Mesendoderm (in vitro differentiated cells): ENCODE measurements at regions not wholly inside any gene's neighbourhood (a gene's known extent, or its start where the extent isn't known, plus 50 kb on each side); places are given as distances from the start of the nearest gene placed in this dataset.

Source experiments
- DNase-seq: peaks from one replicate; pipeline ENCODE4 v3.0.0; 2013
- H2AK5ac ChIP-seq: 2 replicates; pipeline ENCODE4 v1.6.1; 2013; ENCODE audit warnings: low read length, inconsistent platforms
- H2BK120ac ChIP-seq: 2 replicates; pipeline ENCODE4 v1.6.1; 2013; ENCODE audit warnings: low read depth, mild to moderate bottlenecking, low read length, moderate library complexity, mixed read lengths
- H2BK15ac ChIP-seq: replicated peaks from 2 replicates; pipeline ENCODE4 v1.6.1; 2013; ENCODE audit warnings: low read depth, mild to moderate bottlenecking, moderate library complexity
- H2BK5ac ChIP-seq: 2 replicates; pipeline ENCODE4 v1.6.1; 2013; ENCODE audit warnings: low read length, inconsistent platforms
- H3K18ac ChIP-seq: 2 replicates; pipeline ENCODE4 v1.6.1; 2013; ENCODE audit warnings: mild to moderate bottlenecking, low read length, mixed read lengths
- H3K23ac ChIP-seq: one replicate; pipeline ENCODE4 v1.6.1; 2013; ENCODE audit warnings: low read length
- H3K27ac ChIP-seq: 2 replicates; pipeline ENCODE4 v1.5.1; 2013; ENCODE audit warnings: low read depth, mild to moderate bottlenecking, inconsistent platforms, low read length, moderate library complexity
- H3K27me3 ChIP-seq: 2 replicates; pipeline ENCODE4 v1.6.1; 2013; ENCODE audit warnings: low read length, control low read depth, mild to moderate bottlenecking, inconsistent platforms; ENCODE audit not compliant: insufficient read depth, poor library complexity
- H3K36me3 ChIP-seq: 2 replicates; pipeline ENCODE4 v1.6.1; 2013; ENCODE audit warnings: low read length, inconsistent platforms; ENCODE audit not compliant: control insufficient read depth, insufficient read depth
- H3K4ac ChIP-seq: one replicate; pipeline ENCODE4 v1.6.1; 2013; ENCODE audit warnings: low read depth, mild to moderate bottlenecking, low read length, moderate library complexity
- H3K4me1 ChIP-seq: 2 replicates; pipeline ENCODE4 v1.6.1; 2013; ENCODE audit warnings: low read depth, low read length, inconsistent platforms; ENCODE audit not compliant: control insufficient read depth
- H3K4me2 ChIP-seq: 2 replicates; pipeline ENCODE4 v1.6.1; 2013; ENCODE audit warnings: low read length
- H3K4me3 ChIP-seq: 2 replicates; pipeline ENCODE4 v1.5.1; 2013; ENCODE audit warnings: mild to moderate bottlenecking, low read length
- H3K56ac ChIP-seq: one replicate; pipeline ENCODE4 v1.6.1; 2013; ENCODE audit warnings: low read length
- H3K79me1 ChIP-seq: 2 replicates; pipeline ENCODE4 v1.6.1; 2013; ENCODE audit warnings: low read length, inconsistent platforms
- H3K79me2 ChIP-seq: 2 replicates; pipeline ENCODE4 v1.6.1; 2013; ENCODE audit warnings: mild to moderate bottlenecking, low read length; ENCODE audit not compliant: control insufficient read depth, insufficient read depth
- H3K9ac ChIP-seq: 2 replicates; pipeline ENCODE4 v1.6.1; 2013; ENCODE audit warnings: low read length, inconsistent platforms
- H4K5ac ChIP-seq: one replicate; pipeline ENCODE4 v1.6.1; 2013; ENCODE audit warnings: low read length
- H4K8ac ChIP-seq: one replicate; pipeline ENCODE4 v1.6.1; 2013; ENCODE audit warnings: low read depth, mild to moderate bottlenecking, control low read depth, low read length, moderate library complexity
- WGBS: extraction: QIAGEN DNeasy Blood & Tissue Kit; methylation state at CpG from one replicate; pipeline ENCODE4 v1.1.7; 2013; ENCODE audit warnings: low lambda C conversion rate, missing lambda C conversion rate; ENCODE audit not compliant: insufficient coverage; ENCODE audit errors: extremely low coverage; 5-methylcytosine and 5-hydroxymethylcytosine counted together

DNA sequence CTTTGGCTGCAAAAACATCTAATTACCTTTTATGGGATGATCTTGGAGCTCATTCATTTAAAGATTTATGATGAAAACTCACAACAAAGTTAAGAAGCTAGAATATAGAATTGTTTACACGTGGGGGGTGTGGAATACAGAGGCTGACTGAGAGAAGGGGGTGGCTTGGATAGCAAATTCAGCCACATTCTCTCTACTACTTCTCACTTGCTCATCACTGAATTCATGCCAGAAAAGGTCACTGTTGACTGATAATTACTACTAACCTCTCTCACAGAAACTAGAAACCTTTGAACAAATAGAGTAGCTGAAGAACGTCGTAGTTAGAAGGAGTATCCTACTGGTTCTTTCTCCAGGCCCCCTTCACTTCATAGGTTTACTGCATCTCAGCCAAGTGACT is 808.2 kb downstream of the BRINP1 start:
- H3K4me3 ChIP-seq, result no peak overlapping the region
- no peak overlapping the region for H4K5ac ChIP-seq
- H3K79me2 ChIP-seq, result no peaks in the 10 kb centered on the region
- no peaks in the 10 kb centered on the region for H3K79me1 ChIP-seq
- no peak overlapping the region for H3K27ac ChIP-seq
- H2BK120ac ChIP-seq, result no peak overlapping the region
- no peak overlapping the region for H3K23ac ChIP-seq
- no peak overlapping the region for H3K56ac ChIP-seq
- no peak overlapping the region for H2BK15ac ChIP-seq
- H3K4me2 ChIP-seq, result no peak overlapping the region
- no peak overlapping the region for H2BK5ac ChIP-seq
- H2AK5ac ChIP-seq, result no peak overlapping the region
- no peak overlapping the region for H3K18ac ChIP-seq
- no peak overlapping the region for H4K8ac ChIP-seq
- no peaks in the 10 kb centered on the region for H3K4me1 ChIP-seq
- no peaks in the 10 kb centered on the region for H3K36me3 ChIP-seq
- no CpG with 5 or more reads among the region's 3 CpGs for WGBS
- no peaks in the 10 kb centered on the region for H3K27me3 ChIP-seq
- no peak for DNase-seq
- no peak overlapping the region for H3K4ac ChIP-seq
- no peak overlapping the region for H3K9ac ChIP-seq

DNA sequence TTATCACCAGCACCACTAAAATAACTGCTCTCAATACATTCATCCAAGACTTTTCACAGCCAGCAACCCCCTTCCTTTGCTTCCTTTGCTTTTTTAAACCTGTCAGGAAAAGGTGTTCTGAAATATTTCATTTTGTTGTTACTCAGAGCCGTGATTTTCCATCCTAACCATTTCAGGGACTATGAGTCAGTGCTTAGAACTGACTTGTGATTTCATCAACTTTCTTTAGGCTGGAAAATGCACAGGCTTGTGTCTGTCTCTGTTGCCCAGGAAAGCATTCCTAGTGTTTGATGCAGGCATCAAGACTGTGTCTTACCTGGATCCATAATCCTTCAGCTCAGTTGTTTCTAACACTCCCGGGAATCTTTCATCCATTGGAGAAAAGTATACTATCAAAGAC is 805.6 kb downstream of the BRINP1 start:
- no peak overlapping the region for H2BK120ac ChIP-seq
- WGBS, result no CpG with 5 or more reads among the region's 2 CpGs
- H3K4me2 ChIP-seq, result no peak overlapping the region
- no peaks in the 10 kb centered on the region for H3K79me1 ChIP-seq
- H3K27ac ChIP-seq, result no peak overlapping the region
- no peak overlapping the region for H3K23ac ChIP-seq
- no peaks in the 10 kb centered on the region for H3K4me1 ChIP-seq
- H3K4me3 ChIP-seq, result no peak overlapping the region
- H4K8ac ChIP-seq, result no peak overlapping the region
- no peaks in the 10 kb centered on the region for H3K36me3 ChIP-seq
- H3K18ac ChIP-seq, result no peak overlapping the region
- H4K5ac ChIP-seq, result no peak overlapping the region
- H3K9ac ChIP-seq, result no peak overlapping the region
- H3K56ac ChIP-seq, result no peak overlapping the region
- H3K79me2 ChIP-seq, result no peaks in the 10 kb centered on the region
- H2AK5ac ChIP-seq, result no peak overlapping the region
- no peaks in the 10 kb centered on the region for H3K27me3 ChIP-seq
- peak; percentile 33 for DNase-seq
- no peak overlapping the region for H2BK5ac ChIP-seq
- H2BK15ac ChIP-seq, result no peak overlapping the region
- H3K4ac ChIP-seq, result no peak overlapping the region

DNA sequence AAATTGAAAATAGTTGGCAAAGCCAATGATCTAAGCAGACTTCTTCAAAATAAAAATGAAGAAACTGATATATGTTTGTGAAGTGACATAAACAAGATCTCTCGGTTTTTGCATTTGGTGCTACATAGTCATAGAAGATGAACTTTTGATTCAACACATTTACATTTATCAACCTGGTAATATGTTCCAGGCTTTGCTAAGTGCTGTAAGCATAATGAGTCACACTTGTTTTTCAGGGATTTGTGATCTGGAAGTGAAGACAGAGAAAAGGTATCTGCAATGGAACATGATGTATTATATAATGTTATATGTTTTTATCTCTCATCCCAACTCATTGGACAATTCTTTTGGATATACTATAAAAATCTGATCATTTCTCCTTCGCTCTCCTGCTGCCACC is 801.4 kb downstream of the BRINP1 start:
- Histone ChIP-seq H3K79me2 (no peaks in the 10 kb centered on the region), H2BK5ac (no peak overlapping the region), H2BK15ac (no peak overlapping the region), H3K23ac (no peak overlapping the region), H3K18ac (no peak overlapping the region), H3K27ac (no peak overlapping the region), H3K56ac (no peak overlapping the region), H3K4ac (no peak overlapping the region), H4K8ac (no peak overlapping the region), H3K36me3 (no peaks in the 10 kb centered on the region), H2AK5ac (no peak overlapping the region), H2BK120ac (no peak overlapping the region), H3K79me1 (no peaks in the 10 kb centered on the region), H3K9ac (no peak overlapping the region), H3K4me1 (no peaks in the 10 kb centered on the region), H4K5ac (no peak overlapping the region), H3K4me2 (no peak overlapping the region), H3K4me3 (no peak overlapping the region), H3K27me3 (no peaks in the 10 kb centered on the region)
- no peak for DNase-seq
- no CpG with 5 or more reads among the region's 2 CpGs for WGBS

DNA sequence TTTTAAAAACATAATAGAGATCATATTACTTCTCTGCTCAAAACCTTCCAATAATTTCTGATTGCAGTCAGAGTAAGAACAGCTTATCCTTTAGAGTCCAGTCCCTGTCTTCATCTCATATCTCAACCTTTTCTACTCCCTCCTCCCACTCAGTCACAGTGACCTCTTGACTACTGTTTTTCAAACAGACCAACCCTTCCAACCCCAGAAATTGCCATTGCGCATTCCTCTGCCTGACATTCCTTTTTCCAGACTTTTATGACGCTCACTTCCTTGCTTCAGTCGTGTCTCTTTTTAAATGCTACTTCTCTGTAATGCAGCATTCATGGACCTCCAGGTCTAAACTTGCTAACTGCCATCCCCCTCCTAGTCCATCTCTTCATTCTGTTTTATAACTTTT is 800.5 kb downstream of the BRINP1 start:
- Histone ChIP-seq H3K23ac (no peak overlapping the region), H2BK15ac (no peak overlapping the region), H3K79me2 (no peaks in the 10 kb centered on the region), H3K79me1 (no peaks in the 10 kb centered on the region), H3K27me3 (no peaks in the 10 kb centered on the region), H3K9ac (no peak overlapping the region), H2BK120ac (no peak overlapping the region), H3K56ac (no peak overlapping the region), H3K36me3 (no peaks in the 10 kb centered on the region), H3K27ac (no peak overlapping the region), H2AK5ac (no peak overlapping the region), H4K5ac (no peak overlapping the region), H3K4me1 (no peaks in the 10 kb centered on the region), H3K4me3 (no peak overlapping the region), H2BK5ac (no peak overlapping the region), H3K4me2 (no peak overlapping the region), H3K4ac (no peak overlapping the region), H3K18ac (no peak overlapping the region), H4K8ac (no peak overlapping the region)
- WGBS, result no CpG with 5 or more reads among the region's 3 CpGs
- no peak for DNase-seq

DNA sequence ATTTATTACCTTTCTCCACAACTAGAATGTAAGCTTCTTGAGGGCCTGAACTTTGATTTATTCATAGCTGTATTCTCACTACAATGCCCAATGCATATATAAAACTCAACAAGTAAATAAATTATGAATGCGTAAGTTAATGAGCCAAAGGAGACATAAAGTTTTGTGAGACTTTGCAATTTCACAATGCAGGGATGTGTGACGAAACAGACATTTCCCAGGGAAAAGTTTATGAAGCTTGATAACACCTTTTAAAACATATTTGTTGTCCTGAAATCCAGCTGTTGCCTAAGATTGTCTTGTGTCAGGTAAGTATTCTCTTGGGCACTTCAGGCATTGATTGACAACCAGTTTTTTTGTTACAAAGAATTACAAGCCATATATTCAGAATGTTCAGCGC is 800.1 kb downstream of the BRINP1 start:
- no peak overlapping the region for H3K4ac ChIP-seq
- H3K23ac ChIP-seq, result no peak overlapping the region
- no peak overlapping the region for H4K8ac ChIP-seq
- H3K36me3 ChIP-seq, result no peaks in the 10 kb centered on the region
- no peaks in the 10 kb centered on the region for H3K79me2 ChIP-seq
- no peak overlapping the region for H3K56ac ChIP-seq
- no peaks in the 10 kb centered on the region for H3K27me3 ChIP-seq
- H3K4me1 ChIP-seq, result no peaks in the 10 kb centered on the region
- H3K27ac ChIP-seq, result no peak overlapping the region
- no peak overlapping the region for H3K4me3 ChIP-seq
- no peaks in the 10 kb centered on the region for H3K79me1 ChIP-seq
- H2BK120ac ChIP-seq, result no peak overlapping the region
- DNase-seq, result no peak
- H3K18ac ChIP-seq, result no peak overlapping the region
- WGBS, result no CpG with 5 or more reads among the region's 3 CpGs
- H2BK5ac ChIP-seq, result no peak overlapping the region
- H4K5ac ChIP-seq, result no peak overlapping the region
- no peak overlapping the region for H3K4me2 ChIP-seq
- no peak overlapping the region for H2AK5ac ChIP-seq
- H2BK15ac ChIP-seq, result no peak overlapping the region
- H3K9ac ChIP-seq, result no peak overlapping the region

DNA sequence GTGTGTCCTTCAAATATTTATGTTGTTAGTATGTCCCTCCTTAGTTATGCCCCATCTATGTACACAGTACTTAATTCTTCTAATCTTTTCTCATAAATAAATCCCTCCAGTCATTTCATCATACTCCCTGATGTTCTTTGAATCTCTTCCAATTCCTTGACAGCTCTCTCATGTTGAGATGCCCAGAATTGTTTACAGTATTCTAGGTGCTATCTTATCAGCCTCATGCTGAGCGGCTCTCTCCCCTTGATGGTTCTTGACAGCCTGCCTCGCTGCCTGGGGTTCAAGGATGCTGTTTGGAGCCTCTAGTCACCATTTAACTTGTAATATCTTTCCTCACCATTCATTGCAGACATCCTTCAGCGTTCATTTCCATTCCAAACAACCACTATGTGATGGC is 799.2 kb downstream of the BRINP1 start:
- Histone ChIP-seq H4K5ac (no peak overlapping the region), H3K9ac (no peak overlapping the region), H3K4me2 (no peak overlapping the region), H3K4me3 (no peak overlapping the region), H2BK120ac (no peak overlapping the region), H2AK5ac (no peak overlapping the region), H4K8ac (no peak overlapping the region), H3K36me3 (no peaks in the 10 kb centered on the region), H3K18ac (no peak overlapping the region), H3K4me1 (no peaks in the 10 kb centered on the region), H3K79me1 (no peaks in the 10 kb centered on the region), H3K56ac (no peak overlapping the region), H3K4ac (no peak overlapping the region), H3K79me2 (no peaks in the 10 kb centered on the region), H3K27ac (no peak overlapping the region), H3K27me3 (no peaks in the 10 kb centered on the region), H2BK5ac (no peak overlapping the region), H3K23ac (no peak overlapping the region), H2BK15ac (no peak overlapping the region)
- peak; percentile 59 for DNase-seq
- WGBS, result no CpG with 5 or more reads among the region's 3 CpGs
